ENCODE measurements at regions not wholly inside any gene's neighbourhood (a gene's known extent, or its start where the extent isn't known, plus 50 kb on each side); places are given as distances from the start of the nearest gene placed in this dataset.
"Not testable (repeated sequence)": the region's sequence is repeated elsewhere in the genome, so short reads cannot be mapped to it uniquely, and the experiment has no call there.

DNA sequence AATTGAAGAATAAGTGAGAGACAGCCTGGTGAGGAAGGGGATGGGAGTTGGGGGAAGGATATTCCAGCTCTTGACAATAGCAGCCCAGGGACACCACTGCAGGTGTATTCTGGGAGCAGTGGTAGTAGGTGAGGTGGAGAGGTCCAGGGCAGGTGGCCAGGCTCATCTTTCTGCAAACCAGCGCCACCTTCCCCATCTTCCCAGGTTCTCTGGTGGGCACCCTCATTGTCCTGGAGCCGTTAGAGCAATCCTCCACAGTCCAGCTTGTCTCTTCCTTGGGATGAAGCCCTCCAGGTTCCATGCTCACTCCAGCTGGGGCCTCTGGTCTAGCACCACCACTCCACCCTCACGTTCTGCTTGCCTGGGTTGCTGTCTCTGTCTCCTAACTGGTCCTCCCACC is 97.0 kb downstream of the IER5 start:
- Histone ChIP-seq H3K27ac (no peak overlapping the region), H3K4me1 (peaks cover 7% of the 10 kb centered on the region), H3K4me3 (no peak overlapping the region), H3K27me3 (peaks cover 27% of the 10 kb centered on the region), H3K36me3 (no peaks in the 10 kb centered on the region), H3K9me3 (no peaks in the 10 kb centered on the region)
- DNase-seq (ENCODE audit: low spot score in 2 of 2), result peak in 1 of 2 donors; percentile 53
- WGBS, result 58% methylated on average over 3 of the region's 3 CpGs
- TF ChIP-seq POLR2AphosphoS5 (IDR thresholded peaks at IDR 0.05), result no peak
- TF ChIP-seq CTCF (IDR thresholded peaks at IDR 0.05), result no peak
- no peak for TF ChIP-seq POLR2A (IDR thresholded peaks at IDR 0.05)
- TF ChIP-seq EP300 (IDR thresholded peaks at IDR 0.05), result no peak

- H3K27ac ChIP-seq, H3K36me3 ChIP-seq, H3K4me1 ChIP-seq, H3K9me3 ChIP-seq, H3K4me3 ChIP-seq: not testable (repeated sequence)
- WGBS, result 65% methylated on average over 4 of the region's 4 CpGs
- peak in 1 of 2 donors; percentile 26 for DNase-seq (ENCODE audit: low spot score in 2 of 2)
- peaks cover 29% of the 10 kb centered on the region for H3K27me3 ChIP-seq
Measured at GRCh38 chr1:181186133-181186532, 97.6 kb downstream of the IER5 start.

GRCh38 chr1:181187337-181188126 is 99.0 kb downstream of the IER5 start:
- H3K36me3 ChIP-seq, result no peaks in the 10 kb centered on the region
- no peaks in the 10 kb centered on the region for H3K9me3 ChIP-seq
- TF ChIP-seq EP300 (IDR thresholded peaks at IDR 0.05) (no peak), POLR2A (IDR thresholded peaks at IDR 0.05) (no peak), POLR2AphosphoS5 (IDR thresholded peaks at IDR 0.05) (no peak), CTCF (IDR thresholded peaks at IDR 0.05) (no peak)
- peaks cover 29% of the 10 kb centered on the region for H3K27me3 ChIP-seq
- H3K4me3 ChIP-seq, result no peak overlapping the region
- 74% methylated on average over 7 of the region's 7 CpGs for WGBS
- peak in 1 of 2 donors; percentile 62 for DNase-seq (ENCODE audit: low spot score in 2 of 2)
- peaks cover 7% of the 10 kb centered on the region for H3K4me1 ChIP-seq
- H3K27ac ChIP-seq, result no peak overlapping the region

DNA sequence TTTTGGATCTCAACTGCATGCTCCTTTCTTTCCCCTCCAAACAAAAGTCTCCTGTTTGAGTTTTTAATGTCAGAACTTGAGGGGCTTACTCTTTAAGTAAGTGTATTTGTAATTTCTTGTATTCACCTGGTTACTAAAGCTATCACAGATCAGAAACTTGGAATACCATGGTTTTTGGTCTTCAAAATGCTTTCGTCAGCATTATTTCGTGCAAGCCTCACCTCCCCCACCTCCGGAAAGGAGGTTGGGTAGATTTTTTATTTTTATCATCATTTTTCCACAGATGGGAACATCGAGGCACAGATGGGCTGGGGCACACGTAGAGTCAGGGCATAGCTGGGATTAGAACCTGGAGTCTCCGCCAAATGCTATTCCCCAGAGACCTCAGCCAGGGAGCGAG is 100.7 kb downstream of the IER5 start:
- no peak for TF ChIP-seq POLR2AphosphoS5 (IDR thresholded peaks at IDR 0.05)
- TF ChIP-seq CTCF (IDR thresholded peaks at IDR 0.05), result no peak
- TF ChIP-seq POLR2A (IDR thresholded peaks at IDR 0.05), result no peak
- no peak for TF ChIP-seq EP300 (IDR thresholded peaks at IDR 0.05)
- Histone ChIP-seq H3K27ac (no peak overlapping the region), H3K4me1 (peaks cover 7% of the 10 kb centered on the region), H3K27me3 (peaks cover 19% of the 10 kb centered on the region), H3K4me3 (no peak overlapping the region), H3K36me3 (no peaks in the 10 kb centered on the region), H3K9me3 (no peaks in the 10 kb centered on the region)
- no peak for DNase-seq (ENCODE audit: low spot score in 2 of 2)
- 75% methylated on average over 7 of the region's 7 CpGs for WGBS

GRCh38 chr1:181189691-181190363 is 101.3 kb downstream of the IER5 start:
- peaks cover 2% of the 10 kb centered on the region for H3K9me3 ChIP-seq
- no peak for TF ChIP-seq EP300 (IDR thresholded peaks at IDR 0.05)
- TF ChIP-seq POLR2A (IDR thresholded peaks at IDR 0.05), result no peak
- no peak for TF ChIP-seq POLR2AphosphoS5 (IDR thresholded peaks at IDR 0.05)
- peak; percentile 66 to 100 for TF ChIP-seq CTCF (IDR thresholded peaks at IDR 0.05)
- H3K27ac ChIP-seq, result no peak overlapping the region
- H3K4me3 ChIP-seq, result peak overlapping the region; percentile 31
- peaks cover 7% of the 10 kb centered on the region for H3K4me1 ChIP-seq
- DNase-seq (ENCODE audit: low spot score in 2 of 2), result peak in 1 of 2 donors; percentile 78
- no peaks in the 10 kb centered on the region for H3K36me3 ChIP-seq
- H3K27me3 ChIP-seq, result peaks cover 18% of the 10 kb centered on the region
- WGBS, result 16% methylated on average over 15 of the region's 40 CpGs

Data from suprapubic skin (tissue), 4 donors.